ENCODE measurements at regions not wholly inside any gene's neighbourhood (a gene's known extent, or its start where the extent isn't known, plus 50 kb on each side); places are given as distances from the start of the nearest gene placed in this dataset.

DNA sequence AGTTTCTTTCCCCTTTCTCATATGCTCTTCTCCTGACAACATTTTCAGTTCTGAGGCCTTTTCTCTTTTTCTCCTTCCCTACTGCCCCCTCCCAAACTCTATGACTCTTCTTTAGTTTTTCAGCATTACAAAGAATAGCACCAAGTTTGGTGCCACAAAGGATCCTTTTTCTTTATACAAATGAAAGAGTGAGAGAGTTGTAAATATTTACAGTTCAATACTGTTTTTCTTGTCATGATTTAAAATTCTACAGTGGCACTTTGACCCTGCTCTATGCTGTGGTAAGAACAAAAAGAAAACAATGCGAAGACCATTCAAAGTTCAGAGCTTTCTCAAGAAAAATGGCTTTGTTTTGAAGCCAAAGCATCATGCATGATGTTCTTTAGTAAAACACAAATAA, 667.9 kb upstream of the SGO1 start:
- TF ChIP-seq, protein P1, sequence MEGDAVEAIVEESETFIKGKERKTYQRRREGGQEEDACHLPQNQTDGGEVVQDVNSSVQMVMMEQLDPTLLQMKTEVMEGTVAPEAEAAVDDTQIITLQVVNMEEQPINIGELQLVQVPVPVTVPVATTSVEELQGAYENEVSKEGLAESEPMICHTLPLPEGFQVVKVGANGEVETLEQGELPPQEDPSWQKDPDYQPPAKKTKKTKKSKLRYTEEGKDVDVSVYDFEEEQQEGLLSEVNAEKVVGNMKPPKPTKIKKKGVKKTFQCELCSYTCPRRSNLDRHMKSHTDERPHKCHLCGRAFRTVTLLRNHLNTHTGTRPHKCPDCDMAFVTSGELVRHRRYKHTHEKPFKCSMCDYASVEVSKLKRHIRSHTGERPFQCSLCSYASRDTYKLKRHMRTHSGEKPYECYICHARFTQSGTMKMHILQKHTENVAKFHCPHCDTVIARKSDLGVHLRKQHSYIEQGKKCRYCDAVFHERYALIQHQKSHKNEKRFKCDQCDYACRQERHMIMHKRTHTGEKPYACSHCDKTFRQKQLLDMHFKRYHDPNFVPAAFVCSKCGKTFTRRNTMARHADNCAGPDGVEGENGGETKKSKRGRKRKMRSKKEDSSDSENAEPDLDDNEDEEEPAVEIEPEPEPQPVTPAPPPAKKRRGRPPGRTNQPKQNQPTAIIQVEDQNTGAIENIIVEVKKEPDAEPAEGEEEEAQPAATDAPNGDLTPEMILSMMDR (tag by site-specific recombination; IDR thresholded peaks at IDR 0.05) = no peak
- TF ChIP-seq ZBTB1 (tag by site-specific recombination; IDR thresholded peaks at IDR 0.05) (no peak), ZNF274 (IDR thresholded peaks at IDR 0.05; ENCODE audit: low read length) (no peak), ZNF274 (tag by site-specific recombination; IDR thresholded peaks at IDR 0.05; ENCODE audit: borderline replicate concordance) (no peak), ZNF548 (tag by site-specific recombination; IDR thresholded peaks at IDR 0.05) (no peak), SP7 (tag by site-specific recombination; IDR thresholded peaks at IDR 0.05) (no peak), ZNF707 (tag by site-specific recombination; IDR thresholded peaks at IDR 0.05) (no peak), KLF10 (tag by site-specific recombination; IDR thresholded peaks at IDR 0.05) (no peak)
- TF ChIP-seq, protein P2, sequence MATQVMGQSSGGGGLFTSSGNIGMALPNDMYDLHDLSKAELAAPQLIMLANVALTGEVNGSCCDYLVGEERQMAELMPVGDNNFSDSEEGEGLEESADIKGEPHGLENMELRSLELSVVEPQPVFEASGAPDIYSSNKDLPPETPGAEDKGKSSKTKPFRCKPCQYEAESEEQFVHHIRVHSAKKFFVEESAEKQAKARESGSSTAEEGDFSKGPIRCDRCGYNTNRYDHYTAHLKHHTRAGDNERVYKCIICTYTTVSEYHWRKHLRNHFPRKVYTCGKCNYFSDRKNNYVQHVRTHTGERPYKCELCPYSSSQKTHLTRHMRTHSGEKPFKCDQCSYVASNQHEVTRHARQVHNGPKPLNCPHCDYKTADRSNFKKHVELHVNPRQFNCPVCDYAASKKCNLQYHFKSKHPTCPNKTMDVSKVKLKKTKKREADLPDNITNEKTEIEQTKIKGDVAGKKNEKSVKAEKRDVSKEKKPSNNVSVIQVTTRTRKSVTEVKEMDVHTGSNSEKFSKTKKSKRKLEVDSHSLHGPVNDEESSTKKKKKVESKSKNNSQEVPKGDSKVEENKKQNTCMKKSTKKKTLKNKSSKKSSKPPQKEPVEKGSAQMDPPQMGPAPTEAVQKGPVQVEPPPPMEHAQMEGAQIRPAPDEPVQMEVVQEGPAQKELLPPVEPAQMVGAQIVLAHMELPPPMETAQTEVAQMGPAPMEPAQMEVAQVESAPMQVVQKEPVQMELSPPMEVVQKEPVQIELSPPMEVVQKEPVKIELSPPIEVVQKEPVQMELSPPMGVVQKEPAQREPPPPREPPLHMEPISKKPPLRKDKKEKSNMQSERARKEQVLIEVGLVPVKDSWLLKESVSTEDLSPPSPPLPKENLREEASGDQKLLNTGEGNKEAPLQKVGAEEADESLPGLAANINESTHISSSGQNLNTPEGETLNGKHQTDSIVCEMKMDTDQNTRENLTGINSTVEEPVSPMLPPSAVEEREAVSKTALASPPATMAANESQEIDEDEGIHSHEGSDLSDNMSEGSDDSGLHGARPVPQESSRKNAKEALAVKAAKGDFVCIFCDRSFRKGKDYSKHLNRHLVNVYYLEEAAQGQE (tag by site-specific recombination; IDR thresholded peaks at IDR 0.05) = no peak
